GM12891 (cell line): ENCODE measurements at regions not wholly inside any gene's neighbourhood (a gene's known extent, or its start where the extent isn't known, plus 50 kb on each side); places are given as distances from the start of the nearest gene placed in this dataset.

ENCODE experiments used
- POLR2A ChIP-seq: IDR thresholded peaks from 2 replicates; pipeline ENCODE4 v1.6.1; 2011; ENCODE audit warnings: low read depth, low read length, control low read depth
- POLR2AphosphoS5 ChIP-seq: IDR thresholded peaks from 2 replicates; pipeline ENCODE4 v1.6.1; 2011; ENCODE audit warnings: low read depth, low read length, control low read depth
- POU2F2 ChIP-seq: IDR thresholded peaks from 2 replicates; pipeline ENCODE4 v1.6.1; 2011; ENCODE audit warnings: low read depth, mild to moderate bottlenecking, control low read depth, low read length, moderate library complexity
- SPI1 ChIP-seq: IDR thresholded peaks from 2 replicates; pipeline ENCODE4 v1.6.1; 2011; ENCODE audit warnings: low read depth, low read length, control low read depth

DNA sequence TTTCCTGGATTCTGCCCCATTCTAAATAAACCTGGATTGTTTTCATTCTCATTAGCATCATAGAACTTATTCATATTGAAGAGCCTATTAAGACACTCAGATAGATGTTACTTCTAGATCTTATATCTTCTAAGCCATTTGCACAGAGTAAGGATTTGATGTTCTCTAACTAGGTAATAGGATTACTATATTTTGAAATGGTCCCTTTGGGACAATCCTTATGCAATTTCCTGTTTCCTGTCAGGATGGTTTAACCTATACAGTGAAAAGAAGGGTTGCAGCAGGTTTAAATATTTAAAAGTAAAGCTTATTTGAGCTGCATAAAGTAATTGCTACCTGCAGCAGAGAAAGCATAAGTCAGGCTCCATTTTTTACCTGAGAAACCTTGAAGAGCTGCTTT lies 860.1 kb downstream of the TFAP2A start:
- TF ChIP-seq POLR2A (no peak), POLR2AphosphoS5 (no peak), SPI1 (no peak), POU2F2 (no peak)
